Glutamatergic neuron (in vitro differentiated cells): ENCODE measurements at regions not wholly inside any gene's neighbourhood (a gene's known extent, or its start where the extent isn't known, plus 50 kb on each side); places are given as distances from the start of the nearest gene placed in this dataset.

Experiments
- DNase-seq: peaks from one replicate; pipeline ENCODE4 v3.0.0; 2022
- H3K27ac Mint-ChIP-seq: one replicate; pipeline ENCODE4 v1.8.0; 2020; ENCODE audit warnings: mild to moderate bottlenecking, mixed read lengths, inconsistent platforms; ENCODE audit not compliant: unreplicated experiment
- H3K27me3 Mint-ChIP-seq: one replicate; pipeline ENCODE4 v1.8.0; 2020; ENCODE audit warnings: mild to moderate bottlenecking, moderate library complexity, mixed read lengths, inconsistent platforms; ENCODE audit not compliant: unreplicated experiment
- H3K36me3 Mint-ChIP-seq: one replicate; pipeline ENCODE4 v1.8.0; 2020; ENCODE audit warnings: mild to moderate bottlenecking, mixed read lengths, inconsistent platforms; ENCODE audit not compliant: unreplicated experiment
- H3K4me1 Mint-ChIP-seq: one replicate; pipeline ENCODE4 v1.8.0; 2020; ENCODE audit warnings: mild to moderate bottlenecking, low read depth, mixed read lengths, inconsistent platforms; ENCODE audit not compliant: unreplicated experiment
- H3K4me3 Mint-ChIP-seq: one replicate; pipeline ENCODE4 v1.8.0; 2020; ENCODE audit warnings: mild to moderate bottlenecking, mixed read lengths, inconsistent platforms; ENCODE audit not compliant: unreplicated experiment
- H3K9me3 Mint-ChIP-seq: one replicate; pipeline ENCODE4 v1.8.0; 2020; ENCODE audit warnings: mild to moderate bottlenecking, moderate library complexity, mixed read lengths, inconsistent platforms; ENCODE audit not compliant: unreplicated experiment
- CTCF ChIP-seq: fragments of 200-600 bp; sonication (generic); IDR thresholded peaks from one replicate; pipeline ENCODE4 v1.5.0; 2021; ENCODE audit not compliant: partially characterized antibody, unreplicated experiment

- Mint-ChIP-seq H3K27me3 (no peaks in the 10 kb centered on the region), H3K36me3 (no peaks in the 10 kb centered on the region), H3K4me3 (no peak overlapping the region), H3K9me3 (peaks cover 4% of the 10 kb centered on the region), H3K4me1 (peaks cover 8% of the 10 kb centered on the region), H3K27ac (no peak overlapping the region)
- DNase-seq, result no peak
- no peak for TF ChIP-seq CTCF
These were observed 476.6 kb upstream of the MARCKS start for GRCh38 chr6:113380591-113380990.

- no peak overlapping the region for H3K27ac Mint-ChIP-seq
- no peak overlapping the region for H3K4me3 Mint-ChIP-seq
- no peaks in the 10 kb centered on the region for H3K27me3 Mint-ChIP-seq
- H3K9me3 Mint-ChIP-seq, result peaks cover 4% of the 10 kb centered on the region
- no peaks in the 10 kb centered on the region for H3K36me3 Mint-ChIP-seq
- peaks cover 8% of the 10 kb centered on the region for H3K4me1 Mint-ChIP-seq
- no peak for DNase-seq
- no peak for TF ChIP-seq CTCF
These were observed 475.9 kb upstream of the MARCKS start for GRCh38 chr6:113381232-113381631.

GRCh38 chr6:113381959-113382358, 475.2 kb upstream of the MARCKS start:
- Mint-ChIP-seq H3K4me3 (no peak overlapping the region), H3K4me1 (peaks cover 8% of the 10 kb centered on the region), H3K36me3 (no peaks in the 10 kb centered on the region), H3K27me3 (no peaks in the 10 kb centered on the region), H3K27ac (no peak overlapping the region), H3K9me3 (peaks cover 4% of the 10 kb centered on the region)
- TF ChIP-seq CTCF, result no peak
- no peak for DNase-seq

- Mint-ChIP-seq H3K9me3 (peaks cover 2% of the 10 kb centered on the region), H3K4me1 (peaks cover 8% of the 10 kb centered on the region), H3K27me3 (no peaks in the 10 kb centered on the region), H3K4me3 (no peak overlapping the region), H3K27ac (no peak overlapping the region), H3K36me3 (no peaks in the 10 kb centered on the region)
- no peak for TF ChIP-seq CTCF
- no peak for DNase-seq
These were observed 473.4 kb upstream of the MARCKS start for GRCh38 chr6:113383701-113384100.

- no peaks in the 10 kb centered on the region for H3K36me3 Mint-ChIP-seq
- peaks cover 2% of the 10 kb centered on the region for H3K27me3 Mint-ChIP-seq
- H3K9me3 Mint-ChIP-seq, result peaks cover 2% of the 10 kb centered on the region
- peaks cover 8% of the 10 kb centered on the region for H3K4me1 Mint-ChIP-seq
- no peak for TF ChIP-seq CTCF
- no peak overlapping the region for H3K4me3 Mint-ChIP-seq
- no peak overlapping the region for H3K27ac Mint-ChIP-seq
- no peak for DNase-seq
These were observed 472.1 kb upstream of the MARCKS start for GRCh38 chr6:113385020-113385431.
